OCI-LY7 (cell line): ENCODE measurements at regions not wholly inside any gene's neighbourhood (a gene's known extent, or its start where the extent isn't known, plus 50 kb on each side); places are given as distances from the start of the nearest gene placed in this dataset.

Source experiments
- EZH2phosphoT487 ChIP-seq: fragments of 200-600 bp; sonication (generic); IDR thresholded peaks from 2 replicates; pipeline ENCODE4 v1.6.1; 2018; ENCODE audit warnings: low read depth, borderline replicate concordance, mild to moderate bottlenecking, mixed run types, antibody characterized with exemption, low read length, moderate library complexity, mixed read lengths
- TF ChIP-seq, protein P1 (sequence below): fragments of 200-600 bp; sonication (generic); conservative IDR thresholded peaks from 2 replicates; pipeline ENCODE4 v1.5.1; 2014; ENCODE audit warnings: mild to moderate bottlenecking, antibody characterized with exemption, low read length, moderate library complexity, mixed read lengths

- TF ChIP-seq, protein P1, sequence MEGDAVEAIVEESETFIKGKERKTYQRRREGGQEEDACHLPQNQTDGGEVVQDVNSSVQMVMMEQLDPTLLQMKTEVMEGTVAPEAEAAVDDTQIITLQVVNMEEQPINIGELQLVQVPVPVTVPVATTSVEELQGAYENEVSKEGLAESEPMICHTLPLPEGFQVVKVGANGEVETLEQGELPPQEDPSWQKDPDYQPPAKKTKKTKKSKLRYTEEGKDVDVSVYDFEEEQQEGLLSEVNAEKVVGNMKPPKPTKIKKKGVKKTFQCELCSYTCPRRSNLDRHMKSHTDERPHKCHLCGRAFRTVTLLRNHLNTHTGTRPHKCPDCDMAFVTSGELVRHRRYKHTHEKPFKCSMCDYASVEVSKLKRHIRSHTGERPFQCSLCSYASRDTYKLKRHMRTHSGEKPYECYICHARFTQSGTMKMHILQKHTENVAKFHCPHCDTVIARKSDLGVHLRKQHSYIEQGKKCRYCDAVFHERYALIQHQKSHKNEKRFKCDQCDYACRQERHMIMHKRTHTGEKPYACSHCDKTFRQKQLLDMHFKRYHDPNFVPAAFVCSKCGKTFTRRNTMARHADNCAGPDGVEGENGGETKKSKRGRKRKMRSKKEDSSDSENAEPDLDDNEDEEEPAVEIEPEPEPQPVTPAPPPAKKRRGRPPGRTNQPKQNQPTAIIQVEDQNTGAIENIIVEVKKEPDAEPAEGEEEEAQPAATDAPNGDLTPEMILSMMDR = no peak
- no peak for TF ChIP-seq EZH2phosphoT487
Measured at GRCh38 chr5:39517800-39518199, 93.0 kb upstream of the DAB2 start.
